ENCODE measurements at regions not wholly inside any gene's neighbourhood (a gene's known extent, or its start where the extent isn't known, plus 50 kb on each side); places are given as distances from the start of the nearest gene placed in this dataset.

DNA sequence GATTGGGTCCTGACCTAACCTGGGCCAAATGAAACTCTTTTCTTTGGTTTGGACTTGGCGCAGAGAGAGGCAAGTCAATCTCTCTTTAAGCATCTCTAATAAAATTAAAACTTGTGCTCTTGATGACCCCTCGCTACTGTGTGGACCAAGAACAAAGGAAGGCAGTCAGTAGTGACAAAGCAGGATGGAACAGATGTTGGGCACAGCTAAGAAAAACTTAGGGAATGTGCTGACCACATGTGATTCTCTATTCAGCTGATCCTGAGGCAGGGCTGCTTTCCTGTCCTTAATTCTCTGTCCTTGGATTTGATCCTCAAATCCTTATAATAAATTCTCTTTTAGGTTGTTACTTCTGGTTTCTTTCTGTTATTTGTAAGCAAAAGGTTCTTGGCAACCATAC lies 259.9 kb downstream of the ZIC1 start:
- no peak for TF ChIP-seq EP300 (IDR thresholded peaks at IDR 0.05)
- TF ChIP-seq, protein P1, sequence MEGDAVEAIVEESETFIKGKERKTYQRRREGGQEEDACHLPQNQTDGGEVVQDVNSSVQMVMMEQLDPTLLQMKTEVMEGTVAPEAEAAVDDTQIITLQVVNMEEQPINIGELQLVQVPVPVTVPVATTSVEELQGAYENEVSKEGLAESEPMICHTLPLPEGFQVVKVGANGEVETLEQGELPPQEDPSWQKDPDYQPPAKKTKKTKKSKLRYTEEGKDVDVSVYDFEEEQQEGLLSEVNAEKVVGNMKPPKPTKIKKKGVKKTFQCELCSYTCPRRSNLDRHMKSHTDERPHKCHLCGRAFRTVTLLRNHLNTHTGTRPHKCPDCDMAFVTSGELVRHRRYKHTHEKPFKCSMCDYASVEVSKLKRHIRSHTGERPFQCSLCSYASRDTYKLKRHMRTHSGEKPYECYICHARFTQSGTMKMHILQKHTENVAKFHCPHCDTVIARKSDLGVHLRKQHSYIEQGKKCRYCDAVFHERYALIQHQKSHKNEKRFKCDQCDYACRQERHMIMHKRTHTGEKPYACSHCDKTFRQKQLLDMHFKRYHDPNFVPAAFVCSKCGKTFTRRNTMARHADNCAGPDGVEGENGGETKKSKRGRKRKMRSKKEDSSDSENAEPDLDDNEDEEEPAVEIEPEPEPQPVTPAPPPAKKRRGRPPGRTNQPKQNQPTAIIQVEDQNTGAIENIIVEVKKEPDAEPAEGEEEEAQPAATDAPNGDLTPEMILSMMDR (IDR thresholded peaks at IDR 0.05) = no peak
